ENCODE measurements at regions not wholly inside any gene's neighbourhood (a gene's known extent, or its start where the extent isn't known, plus 50 kb on each side); places are given as distances from the start of the nearest gene placed in this dataset.

- TF ChIP-seq CHD7 (IDR thresholded peaks at IDR 0.05; ENCODE audit: insufficient replicate concordance, low read length) (no peak), TAF1 (IDR thresholded peaks at IDR 0.05; ENCODE audit: low read depth, low read length) (no peak), RBBP5 (IDR thresholded peaks at IDR 0.05; ENCODE audit: borderline replicate concordance, low read depth, low read length) (no peak), ASH2L (IDR thresholded peaks at IDR 0.05; ENCODE audit: low read length) (no peak), KDM1A (IDR thresholded peaks at IDR 0.05; ENCODE audit: borderline replicate concordance, low read length) (no peak), RFX5 (IDR thresholded peaks at IDR 0.05; ENCODE audit: borderline replicate concordance, low read depth, low read length) (no peak), NRF1 (IDR thresholded peaks at IDR 0.05; ENCODE audit: low read depth, low read length) (no peak), CTBP2 (IDR thresholded peaks at IDR 0.05; ENCODE audit: borderline replicate concordance, insufficient read depth, insufficient read length, low read length) (no peak), KDM4A (IDR thresholded peaks at IDR 0.05; ENCODE audit: low read depth, low read length, severe bottlenecking) (no peak), ATF3 (IDR thresholded peaks at IDR 0.05; ENCODE audit: insufficient read depth, low read depth, low read length) (no peak)
Observed at GRCh38 chr2:59604123-59604522, 949.3 kb downstream of the BCL11A start (continued).
